NCI-H2107 treated with DMSO at 0.1 percent for 48 hours (cell line): ENCODE measurements at regions not wholly inside any gene's neighbourhood (a gene's known extent, or its start where the extent isn't known, plus 50 kb on each side); places are given as distances from the start of the nearest gene placed in this dataset.

ENCODE experiments used
- DNase-seq: peaks from one replicate; lab custom pipeline; 2025; ENCODE audit not compliant: unreplicated experiment; lab: John Stamatoyannopoulos, UW

DNA sequence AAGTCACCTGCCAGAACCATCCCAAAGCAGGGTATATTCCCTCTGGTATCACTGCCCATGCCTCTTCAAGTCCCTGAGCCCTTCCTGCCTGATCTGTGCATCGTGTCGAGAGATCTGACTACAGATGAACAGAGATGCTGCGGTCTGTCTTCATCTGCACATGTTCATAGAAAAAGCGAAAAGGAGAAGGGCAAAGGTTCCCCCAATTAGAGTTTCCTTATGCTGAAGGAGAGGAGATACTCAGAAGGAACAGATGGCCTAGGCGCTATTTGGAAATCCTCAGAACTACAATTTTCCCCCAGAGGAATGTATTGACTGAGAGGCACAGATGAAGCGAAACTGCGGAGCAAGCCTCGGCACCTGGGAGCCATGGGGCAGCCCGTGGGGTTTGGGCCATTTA, 170.9 kb downstream of the SEC61B start:
- no peak for DNase-seq

DNA sequence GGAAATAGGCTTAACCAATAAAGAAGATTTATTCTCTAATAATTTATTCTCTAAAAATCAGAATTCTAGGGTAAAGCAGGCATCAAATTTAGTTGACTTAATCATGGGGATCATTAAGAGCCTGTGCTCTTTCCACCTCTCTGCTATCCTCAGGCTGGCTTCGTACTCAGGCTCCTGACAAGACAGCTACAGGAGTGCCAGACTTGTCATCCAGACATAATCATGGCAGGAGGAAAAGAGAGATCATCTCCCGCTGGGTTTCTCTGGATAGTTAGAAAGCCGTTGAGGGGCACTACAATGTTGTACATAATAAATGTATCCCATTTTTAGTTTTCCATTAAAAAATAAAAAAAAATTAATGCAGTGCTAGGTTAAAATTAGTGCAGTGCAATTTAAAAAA, 171.9 kb downstream of the SEC61B start:
- DNase-seq = no peak

DNA sequence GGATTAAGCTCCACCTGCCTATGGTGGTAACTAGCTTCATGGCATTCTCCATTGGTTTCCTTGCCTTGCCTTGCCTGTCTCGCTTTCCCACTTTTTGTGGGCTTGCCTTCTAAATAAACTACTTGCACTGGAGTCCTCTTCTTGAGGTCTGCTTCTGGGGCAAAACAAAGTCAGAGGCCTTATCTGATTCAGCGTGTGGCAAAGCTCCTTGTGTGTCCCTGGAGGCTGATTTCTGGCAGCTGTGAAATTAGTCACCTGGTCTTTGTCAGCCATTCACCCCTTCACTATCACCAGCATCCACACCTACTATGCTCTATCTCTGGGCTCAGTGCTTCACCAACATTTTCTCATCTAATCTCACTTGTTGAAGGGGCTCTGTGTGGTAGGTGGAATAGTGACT, 176.2 kb downstream of the SEC61B start:
- DNase-seq = no peak

DNA sequence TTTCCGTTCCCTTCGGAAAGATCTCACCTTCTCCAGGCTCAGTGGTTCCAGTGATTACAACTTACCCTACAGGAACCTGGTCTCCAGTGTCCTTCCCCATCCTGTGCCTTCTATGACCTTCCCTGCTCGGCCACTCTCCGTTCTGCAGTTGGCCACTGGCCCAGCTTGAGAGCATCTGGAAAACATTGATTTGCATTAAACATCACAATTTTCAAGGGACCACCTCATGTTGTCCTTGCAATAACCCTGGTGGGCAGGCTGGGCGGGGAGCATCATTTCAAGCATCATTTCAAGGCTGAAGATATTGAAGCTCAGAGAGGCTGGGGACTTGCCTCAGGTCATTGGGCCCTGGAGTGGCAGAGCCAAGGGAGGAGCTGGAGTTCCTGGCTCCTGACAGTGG, 177.4 kb downstream of the SEC61B start:
- no peak for DNase-seq

DNA sequence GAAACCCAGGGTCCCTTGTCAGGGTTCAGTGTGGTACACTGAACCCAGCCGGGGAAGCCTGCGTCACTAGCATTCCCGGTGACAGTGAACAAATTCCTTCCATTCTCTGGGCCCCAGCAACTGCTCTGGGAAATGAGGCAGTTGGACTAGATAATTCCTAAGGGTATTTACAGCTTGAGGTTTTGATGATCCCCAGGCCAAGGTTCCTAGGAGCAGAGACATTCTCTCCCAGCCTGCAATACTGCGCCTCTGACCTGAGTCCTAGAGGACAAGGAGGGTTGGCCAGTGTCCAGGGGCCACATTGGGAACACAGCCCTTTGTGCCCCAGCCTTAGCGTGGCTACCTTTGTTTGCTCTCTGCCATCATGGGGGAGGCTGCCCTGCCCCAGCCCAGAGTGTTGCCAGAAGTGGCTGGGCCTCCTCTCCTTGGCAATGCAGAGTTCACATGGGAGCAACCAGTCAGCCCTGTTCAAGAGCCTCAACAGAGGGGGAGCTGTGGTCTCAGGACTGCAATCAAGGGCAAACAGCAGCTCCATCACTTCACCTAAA, 178.2 kb downstream of the SEC61B start:
- no peak for DNase-seq

DNA sequence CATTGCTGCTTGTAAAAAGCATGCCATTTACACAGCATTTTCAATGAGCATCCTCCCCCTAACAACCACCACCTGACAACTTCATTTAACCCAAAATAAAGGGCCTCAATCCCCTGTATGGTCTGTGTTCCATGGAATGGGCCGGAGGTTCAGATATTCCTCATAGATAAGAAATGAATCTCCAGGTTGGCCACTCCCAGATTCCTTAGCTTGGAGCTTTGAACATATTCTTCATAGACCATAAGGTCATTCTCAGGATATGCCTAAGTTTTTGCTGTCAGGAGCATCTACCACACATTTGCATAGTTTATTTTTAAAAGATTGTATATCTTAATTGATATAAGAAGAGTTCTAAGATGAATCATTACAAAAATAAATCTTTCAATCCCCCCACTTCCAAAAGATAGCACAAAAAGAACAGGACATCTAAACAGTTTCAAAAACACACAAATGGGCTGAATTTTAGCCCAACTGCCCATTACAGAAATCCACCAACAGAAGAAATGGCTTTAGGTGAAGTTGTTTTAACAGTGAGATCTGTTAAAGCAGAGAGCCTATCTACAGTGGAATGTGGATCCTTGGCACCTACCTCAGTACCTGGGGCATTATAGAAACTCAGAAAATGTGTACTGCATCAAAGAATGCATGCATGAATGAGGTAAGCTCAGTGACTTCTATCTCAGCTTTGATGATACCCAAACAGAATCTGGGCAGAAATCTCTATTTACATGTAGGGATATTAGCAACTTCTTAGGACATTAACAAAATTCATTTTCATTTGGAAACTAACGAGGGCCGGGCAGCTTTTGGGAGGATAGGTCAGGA, 179.8 kb downstream of the SEC61B start:
- DNase-seq = no peak

DNA sequence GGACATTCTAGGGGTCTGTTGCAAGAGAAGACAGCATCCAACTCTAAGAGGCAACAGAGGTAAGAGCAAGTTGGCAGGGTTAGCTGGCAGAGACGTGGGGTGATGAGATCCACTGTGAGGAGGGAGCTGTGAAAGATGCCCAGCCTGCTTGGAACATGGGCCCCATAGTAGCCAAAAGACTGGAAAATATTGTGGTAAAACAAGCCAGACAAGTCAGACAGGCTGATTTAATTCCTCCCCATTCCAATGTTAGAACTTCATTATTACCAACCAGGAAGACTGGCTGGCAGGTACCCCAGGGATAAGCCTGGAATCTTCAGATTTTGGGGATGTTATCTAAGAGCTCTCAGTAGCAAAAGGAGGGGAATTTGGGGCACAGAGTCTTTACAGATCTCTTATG, 181.3 kb downstream of the SEC61B start:
- no peak for DNase-seq

DNA sequence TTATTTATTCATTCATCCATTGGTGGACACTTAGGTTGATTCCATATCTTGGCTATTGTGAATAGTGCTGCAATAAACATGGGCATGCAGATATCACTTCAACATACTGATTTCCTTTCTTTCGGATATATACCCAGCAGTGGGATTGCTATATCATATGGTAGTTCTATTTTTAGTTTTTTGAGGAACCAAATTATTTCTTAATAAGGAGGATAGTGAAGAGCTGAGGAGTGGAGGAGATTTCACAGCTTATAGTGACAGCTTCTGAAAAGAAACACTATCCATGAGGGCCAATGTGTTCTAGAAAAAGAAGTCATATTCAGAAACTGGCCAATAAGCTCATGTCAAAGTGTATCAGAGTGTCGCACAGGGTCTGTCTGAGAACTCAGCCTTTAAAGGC, 183.3 kb downstream of the SEC61B start:
- no peak for DNase-seq

DNA sequence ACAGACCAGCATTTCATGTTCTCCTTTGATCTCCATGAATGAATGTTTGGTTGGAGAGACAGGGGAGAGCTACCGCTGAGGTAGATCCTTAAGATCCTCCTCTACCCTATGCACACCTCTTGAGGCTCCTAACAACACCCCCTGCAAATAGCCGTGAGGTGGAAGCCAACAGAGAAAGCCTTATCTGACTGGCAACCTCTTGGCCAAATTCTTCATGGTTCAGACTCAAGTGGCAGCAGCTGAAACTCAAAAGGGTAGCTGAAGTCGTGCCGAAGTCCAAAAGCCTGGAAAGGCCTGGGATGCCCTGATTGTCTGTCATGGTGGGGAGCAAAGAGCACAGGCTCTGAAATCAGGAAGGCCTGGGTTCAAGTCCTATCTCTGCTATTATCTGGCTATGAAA, 184.9 kb downstream of the SEC61B start:
- no peak for DNase-seq

DNA sequence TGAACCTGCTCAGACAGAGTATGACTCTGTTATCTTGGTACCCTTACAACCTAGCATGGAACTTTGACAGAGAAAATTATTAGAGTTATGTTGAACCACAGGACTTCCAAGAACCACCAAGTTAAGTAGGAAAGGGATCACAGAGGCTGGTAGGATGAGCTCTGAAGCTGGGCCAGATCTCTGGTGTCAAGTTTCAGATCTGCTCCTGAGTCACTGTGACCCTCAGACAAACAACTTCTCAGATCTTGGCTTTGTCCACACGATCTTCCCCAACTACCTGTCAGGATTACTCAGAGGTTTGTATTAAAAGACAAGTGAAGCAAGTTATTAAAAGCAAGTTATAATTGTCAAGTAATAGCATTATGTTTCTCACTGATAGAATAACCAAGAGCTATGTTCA, 189.0 kb downstream of the SEC61B start:
- no peak for DNase-seq

DNA sequence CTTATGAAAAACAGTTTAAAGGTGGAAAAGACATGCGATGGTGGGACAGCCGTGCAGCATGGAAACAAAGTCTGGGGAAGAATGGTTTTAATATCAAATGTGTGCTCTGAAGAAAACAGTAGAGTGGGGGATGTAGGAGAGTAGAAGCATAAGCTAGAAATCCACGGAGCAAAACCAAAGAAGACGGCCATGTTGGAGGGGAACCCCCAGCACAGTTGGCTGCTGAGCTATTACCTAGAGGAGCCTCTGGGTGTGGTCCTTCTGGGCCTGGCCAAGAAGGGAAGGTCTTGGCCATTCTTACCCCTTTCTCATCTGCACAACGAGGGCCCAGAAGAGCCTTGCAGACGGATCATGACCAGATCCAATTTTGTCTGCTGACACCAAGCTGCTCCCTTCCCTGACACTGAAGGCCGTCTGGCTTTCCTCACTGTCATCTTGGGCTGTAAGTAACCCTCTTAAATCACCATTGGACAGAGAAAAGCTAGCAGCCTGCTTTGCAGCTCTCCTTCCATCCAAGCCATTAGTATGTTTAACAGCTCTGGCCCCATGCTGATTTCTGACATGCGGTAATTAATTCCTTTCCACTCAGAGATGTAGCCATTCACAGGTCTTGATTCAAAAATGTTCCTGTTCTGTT, 189.5 kb downstream of the SEC61B start:
- no peak for DNase-seq

DNA sequence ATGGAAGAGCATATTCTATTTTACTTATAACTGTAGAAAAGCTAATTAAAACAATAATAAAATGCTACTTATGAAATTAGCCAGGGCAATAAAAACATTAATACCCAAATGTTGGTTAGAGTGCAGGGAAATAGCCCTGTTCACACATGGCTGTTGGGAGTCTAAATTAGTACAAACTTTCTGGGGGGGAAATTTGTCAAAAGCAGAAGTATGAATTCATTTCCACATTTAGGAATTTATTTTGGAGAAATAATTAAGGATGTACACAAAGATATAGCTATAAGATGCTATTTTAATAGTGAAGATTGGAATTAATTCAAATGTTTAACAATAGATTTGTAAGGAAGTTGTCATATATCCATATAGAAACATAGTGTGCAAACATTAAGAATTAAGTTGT, 190.5 kb downstream of the SEC61B start:
- DNase-seq = no peak

DNA sequence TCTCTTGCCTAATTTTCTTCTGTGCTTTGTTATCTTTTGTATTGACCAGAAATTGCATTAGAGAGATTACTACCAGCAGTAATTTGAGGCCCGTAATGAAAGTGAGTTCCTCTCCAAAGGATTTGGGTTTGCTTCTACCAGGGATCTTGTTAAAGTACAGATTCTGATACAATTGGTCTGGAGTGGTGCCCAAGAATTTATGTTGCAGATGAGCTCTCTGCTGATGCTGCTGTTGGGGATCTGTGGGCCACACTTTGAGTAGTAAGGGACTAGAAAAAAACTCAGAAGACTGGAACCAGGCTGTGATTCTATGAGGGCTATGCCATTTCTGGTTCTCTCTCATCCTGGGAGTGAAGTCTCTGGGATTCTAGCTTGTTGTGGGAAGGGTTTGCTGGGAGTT, 192.2 kb downstream of the SEC61B start:
- no peak for DNase-seq

DNA sequence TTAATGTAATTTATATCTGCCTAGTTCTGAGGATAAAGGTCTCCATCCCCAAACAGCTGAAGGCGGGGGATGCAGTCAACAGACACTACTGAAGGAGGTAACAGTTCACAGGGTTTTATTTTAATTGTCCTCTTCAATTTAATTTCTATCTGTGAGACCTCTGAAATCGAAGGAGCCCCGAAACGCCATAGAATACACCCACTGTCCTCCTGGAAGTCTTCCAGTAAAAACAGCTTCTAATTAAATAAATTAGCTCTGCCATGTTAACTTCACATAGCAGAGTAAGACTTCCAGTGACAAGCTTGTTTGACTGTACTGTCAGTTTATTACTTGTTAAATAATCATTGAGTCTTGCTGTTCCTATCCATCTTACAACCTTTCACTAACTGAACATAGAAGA, 193.5 kb downstream of the SEC61B start:
- no peak for DNase-seq

DNA sequence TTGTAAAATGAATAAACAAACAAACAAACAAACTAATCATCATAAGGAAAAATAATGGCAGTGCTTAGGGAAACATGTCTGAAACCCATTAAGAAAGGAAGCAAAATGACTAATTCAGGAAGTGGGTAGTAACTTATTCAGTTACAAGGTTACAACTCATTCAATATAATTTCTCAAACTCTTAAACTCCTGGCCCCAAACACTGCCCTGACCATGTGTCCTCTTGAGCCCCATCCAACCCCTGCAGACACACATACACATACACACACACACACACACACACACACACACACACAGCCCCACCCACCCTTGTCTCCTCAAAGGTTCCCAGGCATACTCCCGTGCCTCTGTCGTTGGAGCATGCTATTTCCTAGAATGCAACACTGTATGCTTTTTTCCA, 193.9 kb downstream of the SEC61B start:
- no peak for DNase-seq

DNA sequence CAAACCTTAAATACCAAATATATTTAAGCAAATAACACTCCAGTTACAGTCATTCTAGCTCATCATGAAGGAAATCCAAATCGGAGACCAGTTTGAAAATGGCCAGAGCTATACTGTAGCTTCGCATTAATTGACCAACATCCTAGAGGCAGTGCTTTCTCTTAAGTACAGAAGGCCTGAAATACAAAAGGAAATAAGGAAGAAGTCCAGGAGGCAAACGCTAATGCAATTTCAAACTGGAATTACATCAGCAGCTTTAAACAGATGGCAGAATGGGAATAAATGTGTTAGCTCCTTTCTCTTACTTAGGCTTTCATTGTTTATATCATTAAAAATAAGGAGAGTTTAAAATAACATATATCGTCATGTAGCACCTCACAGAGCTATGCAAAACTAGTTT, 197.0 kb downstream of the SEC61B start:
- DNase-seq = peak; percentile 10

DNA sequence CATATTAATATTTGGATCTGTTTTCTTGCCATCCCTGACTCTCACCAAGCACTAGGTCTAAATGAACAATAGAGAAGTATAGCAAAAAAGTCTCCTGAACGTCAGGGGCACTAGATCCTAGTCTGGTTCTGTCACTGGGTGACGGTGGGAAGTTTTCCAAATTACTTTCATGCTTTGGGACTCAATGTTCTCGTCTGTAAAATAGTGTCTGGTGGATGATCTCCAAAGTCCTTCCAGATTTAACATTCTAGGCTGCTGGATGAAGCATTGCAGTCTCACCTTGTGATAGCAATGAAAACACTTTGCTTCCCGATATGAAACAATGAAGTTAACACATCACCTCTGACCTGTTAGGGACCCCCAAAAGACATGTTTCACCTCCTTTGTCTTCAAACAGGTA, 199.3 kb downstream of the SEC61B start:
- no peak for DNase-seq

DNA sequence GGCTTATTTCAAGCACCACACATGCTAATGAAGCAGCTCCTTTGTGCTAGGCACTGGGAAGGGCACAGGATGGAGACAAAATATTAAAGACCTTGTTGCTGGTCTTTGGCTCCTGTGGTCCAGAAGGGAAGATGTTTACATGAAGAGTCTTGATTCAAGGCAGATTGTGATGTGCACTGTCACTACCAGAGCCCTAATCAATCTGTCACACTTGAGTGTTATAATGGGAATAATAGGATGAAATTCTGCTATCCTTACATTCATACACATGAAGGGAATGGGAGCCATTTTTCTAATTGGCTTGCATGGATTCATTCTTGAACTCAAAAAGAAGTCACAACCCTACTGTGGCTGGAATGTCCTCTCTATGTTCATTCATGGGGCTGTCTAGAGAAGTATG, 203.0 kb downstream of the SEC61B start:
- no peak for DNase-seq

DNA sequence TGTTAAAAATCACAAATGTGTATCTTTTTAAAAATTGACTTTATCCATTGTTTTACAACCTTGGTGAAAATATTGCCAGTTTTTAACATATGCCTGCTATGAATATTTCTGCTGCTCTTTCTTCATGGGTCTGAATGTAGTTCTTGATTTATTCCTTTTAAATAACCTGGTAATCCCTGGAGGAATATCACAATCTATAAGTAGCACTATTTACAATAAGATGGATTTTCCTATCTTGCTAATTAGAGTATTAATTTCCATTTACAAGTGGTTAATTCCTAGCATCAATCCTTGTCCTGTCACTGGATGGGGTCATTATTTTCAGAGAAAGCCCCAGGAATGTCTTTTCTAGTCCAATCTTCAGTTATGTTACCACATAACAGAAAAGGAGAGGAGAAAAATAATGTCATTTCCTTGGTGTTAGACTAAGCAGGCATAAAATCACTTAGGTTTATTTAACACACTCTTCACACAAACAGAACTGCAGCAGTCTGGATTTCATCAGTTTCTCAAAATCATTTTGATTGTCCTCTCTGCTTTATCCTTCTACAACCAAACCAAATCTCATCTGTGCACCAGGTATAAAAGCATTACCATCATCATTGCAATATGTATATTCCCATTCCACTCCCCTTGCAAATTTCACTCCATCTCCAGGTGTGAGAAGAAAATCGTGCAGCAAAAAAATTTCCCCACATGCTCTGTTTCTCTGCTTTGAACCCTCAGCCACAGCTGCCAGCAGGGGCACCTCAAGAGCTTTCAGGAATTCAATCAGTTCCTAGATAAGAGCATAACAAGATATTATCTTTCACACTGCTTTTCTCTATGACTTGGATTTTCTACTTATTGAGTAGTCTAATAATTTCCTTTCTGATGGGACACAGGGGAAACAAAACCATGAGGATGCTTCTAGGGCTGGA, 204.1 kb downstream of the SEC61B start:
- no peak for DNase-seq

DNA sequence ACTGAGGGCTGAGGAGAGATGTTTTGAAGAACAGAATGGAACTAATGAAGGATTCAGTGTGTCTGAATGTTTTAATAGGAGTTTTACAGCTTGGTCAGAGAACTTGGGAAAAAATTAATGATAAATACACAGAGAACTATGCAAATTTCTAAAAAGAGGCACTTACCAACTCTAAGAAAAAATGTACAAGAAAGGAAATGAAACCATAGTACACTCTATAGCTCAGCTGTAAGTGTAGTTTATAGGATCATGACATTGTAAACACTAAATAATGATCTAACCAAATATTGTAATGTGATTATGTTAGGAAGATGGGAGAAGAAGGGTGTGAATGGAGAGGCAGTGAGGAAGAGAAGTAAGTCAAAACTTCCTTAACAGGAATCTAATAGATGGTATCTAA, 205.2 kb downstream of the SEC61B start:
- DNase-seq = no peak

DNA sequence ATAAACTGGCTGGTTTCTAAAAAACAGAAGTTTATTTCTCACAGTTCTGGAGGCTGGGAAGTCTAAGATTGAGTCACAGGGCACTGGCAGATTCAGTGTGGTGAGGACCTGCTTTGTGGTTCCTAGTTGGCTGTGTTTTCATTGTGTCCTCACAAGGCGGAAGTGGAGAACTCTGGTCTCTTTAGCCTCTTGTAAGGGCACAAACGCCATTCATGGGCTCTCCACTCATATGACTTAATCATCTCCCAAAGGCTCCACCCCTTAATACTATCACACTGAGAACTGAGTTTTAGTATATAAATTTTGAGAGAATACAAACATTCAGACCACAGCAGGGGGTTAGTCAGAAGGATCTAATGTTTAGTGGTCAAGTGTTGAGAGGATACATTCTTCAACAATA, 208.2 kb downstream of the SEC61B start:
- no peak for DNase-seq

DNA sequence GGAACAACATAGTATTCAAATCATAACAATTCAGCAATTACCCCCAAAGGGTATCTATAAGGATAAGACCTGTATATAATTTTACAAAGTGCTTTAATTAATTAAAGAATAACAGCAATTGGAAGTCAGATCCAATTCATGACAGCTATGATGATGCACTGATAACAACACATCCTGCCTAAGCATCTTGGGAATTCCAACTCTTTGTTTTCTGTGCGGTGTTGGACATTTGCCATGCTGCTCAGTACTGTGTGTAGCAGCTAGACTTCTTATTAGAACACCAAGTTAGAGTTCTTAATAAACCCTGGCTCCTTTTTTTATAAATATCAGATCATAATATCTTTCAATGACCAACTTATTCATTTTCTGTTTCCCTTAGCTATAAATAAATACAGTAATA, 209.0 kb downstream of the SEC61B start:
- DNase-seq = no peak
